ENCODE measurements at regions not wholly inside any gene's neighbourhood (a gene's known extent, or its start where the extent isn't known, plus 50 kb on each side); places are given as distances from the start of the nearest gene placed in this dataset.

DNA sequence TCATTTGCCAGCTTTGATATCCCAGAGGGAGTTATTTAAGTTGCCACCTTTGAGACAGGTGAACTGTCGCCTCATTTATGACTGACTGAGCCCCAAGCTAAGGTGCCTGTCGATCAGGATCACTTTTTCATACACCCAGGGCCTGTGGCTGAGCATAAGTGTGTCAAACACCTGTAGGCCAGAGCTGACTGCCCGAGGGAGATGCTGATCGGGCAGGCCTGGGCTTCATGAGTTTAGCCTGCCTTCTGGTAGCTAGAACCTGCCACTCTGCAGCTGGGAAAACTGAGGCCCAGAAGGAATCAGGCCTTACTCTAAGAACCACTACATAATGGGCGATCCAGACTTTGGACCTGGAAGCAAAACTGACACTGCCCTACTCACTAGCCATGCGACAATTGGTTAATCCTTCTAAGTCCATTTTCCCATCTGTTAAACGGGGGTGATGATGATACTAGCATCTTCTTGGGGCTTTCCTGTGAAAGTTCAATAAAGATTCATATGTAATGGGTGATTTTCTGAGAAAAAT is 188.7 kb upstream of the GLI2 start:
- peak overlapping the region; percentile 70 for H3K4me2 ChIP-seq (ENCODE audit: low read depth, low read length)
- POLR2A ChIA-PET, result interaction anchor here (0.9 to 3.8 kb wide), 12 partner anchors 9 to 122 kb away, joined by 3 to 74 read pairs (median 4); no protein-coding TSS in a partner anchor
- no peak for FAIRE-seq
- TF ChIP-seq, protein P1, sequence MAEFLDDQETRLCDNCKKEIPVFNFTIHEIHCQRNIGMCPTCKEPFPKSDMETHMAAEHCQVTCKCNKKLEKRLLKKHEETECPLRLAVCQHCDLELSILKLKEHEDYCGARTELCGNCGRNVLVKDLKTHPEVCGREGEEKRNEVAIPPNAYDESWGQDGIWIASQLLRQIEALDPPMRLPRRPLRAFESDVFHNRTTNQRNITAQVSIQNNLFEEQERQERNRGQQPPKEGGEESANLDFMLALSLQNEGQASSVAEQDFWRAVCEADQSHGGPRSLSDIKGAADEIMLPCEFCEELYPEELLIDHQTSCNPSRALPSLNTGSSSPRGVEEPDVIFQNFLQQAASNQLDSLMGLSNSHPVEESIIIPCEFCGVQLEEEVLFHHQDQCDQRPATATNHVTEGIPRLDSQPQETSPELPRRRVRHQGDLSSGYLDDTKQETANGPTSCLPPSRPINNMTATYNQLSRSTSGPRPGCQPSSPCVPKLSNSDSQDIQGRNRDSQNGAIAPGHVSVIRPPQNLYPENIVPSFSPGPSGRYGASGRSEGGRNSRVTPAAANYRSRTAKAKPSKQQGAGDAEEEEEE (CRISPR knock-in tag; IDR thresholded peaks at IDR 0.05; ENCODE audit: borderline replicate concordance), result no peak
- no peak for TF ChIP-seq HNF1A (IDR thresholded peaks at IDR 0.05; ENCODE audit: low read depth)
- TF ChIP-seq HNF1A (CRISPR knock-in tag; IDR thresholded peaks at IDR 0.05; ENCODE audit: borderline replicate concordance), result no peak
- TF ChIP-seq CENPT (CRISPR knock-in tag; IDR thresholded peaks at IDR 0.05; ENCODE audit: low read depth), result no peak
- TF ChIP-seq, protein P2, sequence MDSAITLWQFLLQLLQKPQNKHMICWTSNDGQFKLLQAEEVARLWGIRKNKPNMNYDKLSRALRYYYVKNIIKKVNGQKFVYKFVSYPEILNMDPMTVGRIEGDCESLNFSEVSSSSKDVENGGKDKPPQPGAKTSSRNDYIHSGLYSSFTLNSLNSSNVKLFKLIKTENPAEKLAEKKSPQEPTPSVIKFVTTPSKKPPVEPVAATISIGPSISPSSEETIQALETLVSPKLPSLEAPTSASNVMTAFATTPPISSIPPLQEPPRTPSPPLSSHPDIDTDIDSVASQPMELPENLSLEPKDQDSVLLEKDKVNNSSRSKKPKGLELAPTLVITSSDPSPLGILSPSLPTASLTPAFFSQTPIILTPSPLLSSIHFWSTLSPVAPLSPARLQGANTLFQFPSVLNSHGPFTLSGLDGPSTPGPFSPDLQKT (CRISPR knock-in tag; IDR thresholded peaks at IDR 0.05; ENCODE audit: borderline replicate concordance), result no peak
- peak; percentile 7; the same call in 1 of the 2 replicates for TF ChIP-seq POLR2G (IDR thresholded peaks at IDR 0.05; ENCODE audit: low read depth, low read length)
- TF ChIP-seq DDIT3 (CRISPR knock-in tag; IDR thresholded peaks at IDR 0.05), result no peak
- TF ChIP-seq SP140L (CRISPR knock-in tag; IDR thresholded peaks at IDR 0.05; ENCODE audit: borderline replicate concordance), result no peak
- no peak for TF ChIP-seq HNRNPUL1 (IDR thresholded peaks at IDR 0.05; ENCODE audit: low read depth, low read length)
- no peak for TF ChIP-seq ARHGAP35 (CRISPR knock-in tag; IDR thresholded peaks at IDR 0.05; ENCODE audit: borderline replicate concordance)
- TF ChIP-seq, protein P3, sequence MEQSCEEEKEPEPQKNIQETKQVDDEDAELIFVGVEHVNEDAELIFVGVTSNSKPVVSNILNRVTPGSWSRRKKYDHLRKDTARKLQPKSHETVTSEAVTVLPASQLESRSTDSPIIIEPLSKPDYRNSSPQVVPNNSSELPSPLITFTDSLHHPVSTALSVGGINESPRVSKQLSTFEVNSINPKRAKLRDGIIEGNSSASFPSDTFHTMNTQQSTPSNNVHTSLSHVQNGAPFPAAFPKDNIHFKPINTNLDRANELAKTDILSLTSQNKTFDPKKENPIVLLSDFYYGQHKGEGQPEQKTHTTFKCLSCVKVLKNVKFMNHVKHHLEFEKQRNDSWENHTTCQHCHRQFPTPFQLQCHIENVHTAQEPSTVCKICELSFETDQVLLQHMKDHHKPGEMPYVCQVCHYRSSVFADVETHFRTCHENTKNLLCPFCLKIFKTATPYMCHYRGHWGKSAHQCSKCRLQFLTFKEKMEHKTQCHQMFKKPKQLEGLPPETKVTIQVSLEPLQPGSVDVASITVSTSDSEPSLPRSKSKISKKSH (CRISPR knock-in tag; IDR thresholded peaks at IDR 0.05; ENCODE audit: borderline replicate concordance), result no peak
- TF ChIP-seq, protein P4, sequence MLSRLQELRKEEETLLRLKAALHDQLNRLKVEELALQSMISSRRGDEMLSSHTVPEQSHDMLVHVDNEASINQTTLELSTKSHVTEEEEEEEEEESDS (CRISPR knock-in tag; IDR thresholded peaks at IDR 0.05; ENCODE audit: borderline replicate concordance), result no peak
- TF ChIP-seq MEF2D (CRISPR knock-in tag; IDR thresholded peaks at IDR 0.05), result no peak
- peak; percentile 83 for TF ChIP-seq ZNF629 (CRISPR knock-in tag; conservative IDR thresholded peaks at IDR 0.05)
- no peak for TF ChIP-seq ZNF136 (CRISPR knock-in tag; IDR thresholded peaks at IDR 0.05; ENCODE audit: low read depth)

More for the DNA sequence above, 188.7 kb upstream of the GLI2 start:
- 74% methylated on average over 7 of the region's 7 CpGs for WGBS (ENCODE audit: low lambda C conversion rate)
- CTCF ChIA-PET (ENCODE audit: low intra/inter-chr PET ratio, low total read pairs), result no interaction called here
- Histone ChIP-seq H3K4me3 (replicated peaks in 1 of 3; ENCODE audit: insufficient read depth in 1 of 3, low read depth in 2 of 3, low read length in 3 of 3) (peak overlapping the region; percentile 5 to 53 (median 9); a peak in 3 of 6 replicates), H3K4me1 (ENCODE audit: insufficient read depth, low read length) (peaks cover 100% of the 10 kb centered on the region), H3K27me3 (ENCODE audit: control insufficient read depth in 1 of 2, insufficient read depth in 2 of 2, low read length in 2 of 2) (no peaks in the 10 kb centered on the region), H3K9ac (ENCODE audit: insufficient read depth, low read depth, low read length) (peak overlapping the region; percentile 72), H3K36me3 (replicated peaks in 1 of 2; ENCODE audit: control insufficient read depth in 1 of 2, insufficient read depth in 2 of 2, low read length in 2 of 2) (no peaks in the 10 kb centered on the region), H3K79me2 (ENCODE audit: insufficient read depth, low read length) (no peaks in the 10 kb centered on the region), H3K9me3 (ENCODE audit: low read length) (no peaks in the 10 kb centered on the region), H3K27ac (ENCODE audit: extremely low read length, insufficient read depth, low read length) (peak overlapping the region; percentile 83), H4K20me1 (ENCODE audit: insufficient read depth, low read length) (no peaks in the 10 kb centered on the region), H2AFZ (ENCODE audit: low read length) (no peak overlapping the region)
- BruUV-seq (replicated peaks), result no TSS peak
- no peak for ATAC-seq
- intact Hi-C loops (cut with micrococcal nuclease; ENCODE audit: unreplicated experiment) (no loop called here), in situ Hi-C loops (cut with HindIII; ENCODE audit: extremely low pct_ligation_motif_present, low pct_unique_long_range_greater_than_20kb) (no loop called here)
- no peak for DNase-seq (ENCODE audit: low spot score)
